Activated naive CD4-positive, alpha-beta T cell treated with anti-CD3 and anti-CD28 coated beads for 36 hours (primary cell): ENCODE measurements at regions not wholly inside any gene's neighbourhood (a gene's known extent, or its start where the extent isn't known, plus 50 kb on each side); places are given as distances from the start of the nearest gene placed in this dataset.

Experiments used
- CTCF ChIA-PET: fragments of 350-600 bp; sonication (Branson Sonifier 250); formaldehyde crosslinking; loops from one replicate; lab custom pipeline; 2021; ENCODE audit warnings: antibody characterized with exemption; lab: Charles Lee
- DNase-seq: peaks from one replicate; pipeline ENCODE4 v3.0.0-alpha.2; 2020
- H3K27ac Mint-ChIP-seq: one replicate; pipeline ENCODE4 v1.8.0; 2021; ENCODE audit warnings: mild to moderate bottlenecking, mixed read lengths
- H3K27me3 Mint-ChIP-seq: one replicate; pipeline ENCODE4 v1.8.0; 2021; ENCODE audit warnings: low read depth, mixed read lengths
- H3K36me3 Mint-ChIP-seq: one replicate; pipeline ENCODE4 v1.8.0; 2021; ENCODE audit warnings: low read depth, mixed read lengths
- H3K4me1 Mint-ChIP-seq: one replicate; pipeline ENCODE4 v1.8.0; 2021; ENCODE audit warnings: low read depth, mixed read lengths
- H3K4me3 Mint-ChIP-seq: one replicate; pipeline ENCODE4 v1.8.0; 2021; ENCODE audit warnings: mild to moderate bottlenecking, moderate library complexity, mixed read lengths
- H3K9me3 Mint-ChIP-seq: one replicate; pipeline ENCODE4 v1.8.0; 2021; ENCODE audit warnings: mixed read lengths
- intact Hi-C: fragments of 100-400 bp; cut with micrococcal nuclease; formaldehyde crosslinking; loops from one replicate; pipeline ENCODE4 v1.15.1; 2023

- CTCF ChIA-PET: interaction anchor here (1.4 kb wide), 1 partner anchor 11 kb away, joined by 3 read pairs; no protein-coding TSS in a partner anchor
- Mint-ChIP-seq H3K27me3 (no peaks in the 10 kb centered on the region), H3K9me3 (no peaks in the 10 kb centered on the region), H3K27ac (no peak overlapping the region), H3K4me3 (no peak overlapping the region), H3K36me3 (no peaks in the 10 kb centered on the region), H3K4me1 (no peaks in the 10 kb centered on the region)
- DNase-seq: no peak
- intact Hi-C loops: no loop called here
Measured at GRCh38 chr15:47383801-47384200, 333.5 kb upstream of the SEMA6D start.

DNA sequence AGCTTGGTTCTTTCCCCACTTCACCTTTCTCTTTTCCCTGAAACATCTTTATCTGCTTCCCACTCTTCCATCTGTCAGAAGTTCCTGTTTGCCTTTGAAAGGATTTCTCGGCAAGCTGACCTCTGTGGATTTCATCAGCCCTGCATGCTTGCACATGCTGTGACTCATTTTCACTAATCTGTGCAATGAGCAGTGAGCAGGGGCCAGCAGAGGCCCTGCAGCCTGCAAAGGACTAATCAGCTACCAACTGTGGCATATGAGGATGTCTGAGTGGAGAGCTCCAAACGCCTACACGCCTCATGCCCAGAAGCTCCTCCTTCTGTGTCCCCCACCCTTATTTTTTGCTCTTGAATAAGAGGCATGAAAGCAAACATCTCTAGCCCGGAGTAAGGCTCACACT, 333.0 kb upstream of the SEMA6D start:
- DNase-seq: no peak
- Mint-ChIP-seq H3K27me3 (no peaks in the 10 kb centered on the region), H3K36me3 (no peaks in the 10 kb centered on the region), H3K9me3 (no peaks in the 10 kb centered on the region), H3K4me3 (no peak overlapping the region), H3K27ac (no peak overlapping the region), H3K4me1 (no peaks in the 10 kb centered on the region)
- CTCF ChIA-PET: interaction anchor here (1.4 kb wide), 1 partner anchor 11 kb away, joined by 3 read pairs; no protein-coding TSS in a partner anchor
- intact Hi-C loops: no loop called here

GRCh38 chr15:47384776-47385175, 332.5 kb upstream of the SEMA6D start:
- H3K4me1 Mint-ChIP-seq: no peaks in the 10 kb centered on the region
- H3K4me3 Mint-ChIP-seq: no peak overlapping the region
- DNase-seq: no peak
- intact Hi-C loops: no loop called here
- H3K27ac Mint-ChIP-seq: no peak overlapping the region
- H3K9me3 Mint-ChIP-seq: no peaks in the 10 kb centered on the region
- no peaks in the 10 kb centered on the region for H3K36me3 Mint-ChIP-seq
- CTCF ChIA-PET: interaction anchor here (1.4 kb wide), 1 partner anchor 12 kb away, joined by 3 read pairs; no protein-coding TSS in a partner anchor
- no peaks in the 10 kb centered on the region for H3K27me3 Mint-ChIP-seq

DNA sequence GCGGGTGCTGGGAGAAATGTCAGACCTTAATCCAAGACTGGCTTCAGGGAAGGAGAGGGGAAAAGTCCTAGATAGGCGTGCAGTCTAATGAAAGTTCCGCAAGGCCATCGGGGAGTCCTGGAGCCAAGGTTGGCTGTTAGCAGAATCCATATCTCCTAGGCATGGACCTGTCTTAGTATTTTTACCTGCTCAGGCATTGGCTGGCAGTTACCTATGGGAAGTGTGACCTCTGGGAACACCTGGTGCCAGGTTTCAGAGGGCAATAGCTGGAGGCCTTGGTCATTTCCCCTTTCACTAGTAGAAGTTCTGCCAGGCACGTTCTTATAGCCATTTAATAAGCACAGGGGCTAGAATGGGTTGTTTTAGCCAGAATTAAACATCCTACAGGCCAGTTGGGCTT, 330.8 kb upstream of the SEMA6D start:
- no peaks in the 10 kb centered on the region for H3K9me3 Mint-ChIP-seq
- H3K27ac Mint-ChIP-seq: no peak overlapping the region
- no peak overlapping the region for H3K4me3 Mint-ChIP-seq
- no peaks in the 10 kb centered on the region for H3K36me3 Mint-ChIP-seq
- CTCF ChIA-PET: no interaction called here
- H3K4me1 Mint-ChIP-seq: no peaks in the 10 kb centered on the region
- DNase-seq: no peak
- intact Hi-C loops: no loop called here
- H3K27me3 Mint-ChIP-seq: no peaks in the 10 kb centered on the region

- Mint-ChIP-seq H3K4me1 (no peaks in the 10 kb centered on the region), H3K36me3 (no peaks in the 10 kb centered on the region), H3K27me3 (no peaks in the 10 kb centered on the region), H3K4me3 (no peak overlapping the region), H3K27ac (no peak overlapping the region), H3K9me3 (no peaks in the 10 kb centered on the region)
- DNase-seq: no peak
- CTCF ChIA-PET: interaction anchor here (0.6 kb wide), 1 partner anchor 251 kb away, joined by 3 read pairs; no protein-coding TSS in a partner anchor
- intact Hi-C loops: no loop called here
Measured at GRCh38 chr15:47388299-47388698, 329.0 kb upstream of the SEMA6D start.

DNA sequence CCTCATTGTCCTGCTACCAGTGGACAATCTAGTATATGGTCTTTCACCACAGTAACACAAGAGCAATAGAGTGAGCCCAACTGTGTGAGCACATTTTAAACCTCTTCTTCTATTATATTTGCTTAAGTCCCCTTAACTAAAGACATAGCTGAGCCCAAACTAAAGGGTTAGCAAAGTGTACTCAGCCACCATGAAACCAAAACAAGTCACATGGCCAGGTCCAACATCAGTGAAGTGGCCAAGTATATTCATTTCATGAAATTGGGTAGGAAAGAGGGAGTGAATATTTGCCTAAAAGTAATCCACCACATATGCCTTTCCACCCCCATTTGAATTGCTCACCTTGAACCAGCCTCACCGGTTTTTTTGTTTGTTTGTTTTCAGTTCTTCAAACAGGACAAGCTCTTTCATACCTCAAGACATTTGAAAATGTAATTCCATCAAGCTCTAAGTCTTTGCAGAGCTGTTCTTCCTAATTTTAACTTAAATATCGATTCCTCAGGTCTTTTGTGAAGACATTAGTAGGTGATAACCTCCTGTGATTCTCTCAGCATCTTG, 327.0 kb upstream of the SEMA6D start:
- Mint-ChIP-seq H3K4me1 (no peaks in the 10 kb centered on the region), H3K9me3 (no peaks in the 10 kb centered on the region), H3K27me3 (no peaks in the 10 kb centered on the region), H3K36me3 (no peaks in the 10 kb centered on the region), H3K27ac (no peak overlapping the region), H3K4me3 (no peak overlapping the region)
- CTCF ChIA-PET: no interaction called here
- intact Hi-C loops: no loop called here
- no peak for DNase-seq

GRCh38 chr15:47394286-47394809, 323.0 kb upstream of the SEMA6D start:
- Mint-ChIP-seq H3K4me3 (no peak overlapping the region), H3K4me1 (no peaks in the 10 kb centered on the region), H3K36me3 (no peaks in the 10 kb centered on the region), H3K27ac (no peak overlapping the region), H3K9me3 (no peaks in the 10 kb centered on the region), H3K27me3 (no peaks in the 10 kb centered on the region)
- CTCF ChIA-PET: interaction anchor here (0.6 kb wide), 1 partner anchor 207 kb away, joined by 3 read pairs; no protein-coding TSS in a partner anchor
- no peak for DNase-seq
- intact Hi-C loops: no loop called here

- Mint-ChIP-seq H3K27me3 (no peaks in the 10 kb centered on the region), H3K9me3 (no peaks in the 10 kb centered on the region), H3K27ac (no peak overlapping the region), H3K4me1 (no peaks in the 10 kb centered on the region), H3K36me3 (no peaks in the 10 kb centered on the region), H3K4me3 (no peak overlapping the region)
- no peak for DNase-seq
- intact Hi-C loops: no loop called here
- CTCF ChIA-PET: no interaction called here
Measured at GRCh38 chr15:47395076-47395475, 322.2 kb upstream of the SEMA6D start.

- H3K4me1 Mint-ChIP-seq: no peaks in the 10 kb centered on the region
- no peak for DNase-seq
- H3K27me3 Mint-ChIP-seq: no peaks in the 10 kb centered on the region
- H3K27ac Mint-ChIP-seq: no peak overlapping the region
- no peak overlapping the region for H3K4me3 Mint-ChIP-seq
- CTCF ChIA-PET: no interaction called here
- H3K9me3 Mint-ChIP-seq: no peaks in the 10 kb centered on the region
- no peaks in the 10 kb centered on the region for H3K36me3 Mint-ChIP-seq
- intact Hi-C loops: no loop called here
Measured at GRCh38 chr15:47397655-47398054, 319.6 kb upstream of the SEMA6D start.

DNA sequence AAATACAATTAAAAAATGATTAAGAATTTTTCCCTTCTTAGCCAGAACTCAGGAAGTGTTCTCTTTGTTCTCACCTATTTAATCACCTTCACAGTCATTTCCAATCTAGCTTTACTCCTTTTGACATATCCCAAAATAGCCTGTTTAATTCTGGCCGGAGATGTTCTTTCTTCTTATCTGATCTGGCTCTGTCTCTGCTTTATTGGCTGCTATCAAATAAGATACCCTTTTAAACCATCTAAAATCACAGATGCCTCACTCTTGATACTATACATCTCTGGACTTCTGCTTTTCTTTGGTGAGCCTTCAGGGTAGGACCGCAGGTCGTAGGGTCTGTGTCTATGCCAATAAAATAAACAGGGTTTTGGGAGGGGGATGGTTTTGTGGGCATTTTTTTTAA, 319.2 kb upstream of the SEMA6D start:
- H3K9me3 Mint-ChIP-seq: no peaks in the 10 kb centered on the region

GRCh38 chr15:47398594-47398993, 318.7 kb upstream of the SEMA6D start:
- no peaks in the 10 kb centered on the region for H3K27me3 Mint-ChIP-seq
- intact Hi-C loops: no loop called here
- CTCF ChIA-PET: no interaction called here

More for the DNA sequence above, 319.2 kb upstream of the SEMA6D start:
- H3K36me3 Mint-ChIP-seq: no peaks in the 10 kb centered on the region
- H3K4me1 Mint-ChIP-seq: no peaks in the 10 kb centered on the region
- no peak for DNase-seq
- H3K4me3 Mint-ChIP-seq: no peak overlapping the region
- CTCF ChIA-PET: no interaction called here
- H3K27ac Mint-ChIP-seq: no peak overlapping the region
- intact Hi-C loops: no loop called here
- no peaks in the 10 kb centered on the region for H3K27me3 Mint-ChIP-seq

GRCh38 chr15:47399100-47399499, 318.2 kb upstream of the SEMA6D start:
- no peaks in the 10 kb centered on the region for H3K27me3 Mint-ChIP-seq
- no peak overlapping the region for H3K4me3 Mint-ChIP-seq
- DNase-seq: no peak
- no peak overlapping the region for H3K27ac Mint-ChIP-seq
- H3K9me3 Mint-ChIP-seq: no peaks in the 10 kb centered on the region
- no peaks in the 10 kb centered on the region for H3K36me3 Mint-ChIP-seq
- H3K4me1 Mint-ChIP-seq: no peaks in the 10 kb centered on the region
- intact Hi-C loops: no loop called here
- CTCF ChIA-PET: no interaction called here

More at GRCh38 chr15:47398594-47398993, 318.7 kb upstream of the SEMA6D start:
- Mint-ChIP-seq H3K27ac (no peak overlapping the region), H3K36me3 (no peaks in the 10 kb centered on the region), H3K4me1 (no peaks in the 10 kb centered on the region), H3K9me3 (no peaks in the 10 kb centered on the region), H3K4me3 (no peak overlapping the region)
- no peak for DNase-seq

- Mint-ChIP-seq H3K36me3 (no peaks in the 10 kb centered on the region), H3K4me1 (no peaks in the 10 kb centered on the region), H3K4me3 (no peak overlapping the region), H3K9me3 (peaks cover 1% of the 10 kb centered on the region), H3K27me3 (no peaks in the 10 kb centered on the region), H3K27ac (no peak overlapping the region)
- CTCF ChIA-PET: interaction anchor here (0.7 kb wide), 1 partner anchor 198 kb away, joined by 3 read pairs; no protein-coding TSS in a partner anchor
- no peak for DNase-seq
- intact Hi-C loops: no loop called here
Measured at GRCh38 chr15:47400603-47401002, 316.7 kb upstream of the SEMA6D start.
